ENCODE measurements at regions not wholly inside any gene's neighbourhood (a gene's known extent, or its start where the extent isn't known, plus 50 kb on each side); places are given as distances from the start of the nearest gene placed in this dataset.

DNA sequence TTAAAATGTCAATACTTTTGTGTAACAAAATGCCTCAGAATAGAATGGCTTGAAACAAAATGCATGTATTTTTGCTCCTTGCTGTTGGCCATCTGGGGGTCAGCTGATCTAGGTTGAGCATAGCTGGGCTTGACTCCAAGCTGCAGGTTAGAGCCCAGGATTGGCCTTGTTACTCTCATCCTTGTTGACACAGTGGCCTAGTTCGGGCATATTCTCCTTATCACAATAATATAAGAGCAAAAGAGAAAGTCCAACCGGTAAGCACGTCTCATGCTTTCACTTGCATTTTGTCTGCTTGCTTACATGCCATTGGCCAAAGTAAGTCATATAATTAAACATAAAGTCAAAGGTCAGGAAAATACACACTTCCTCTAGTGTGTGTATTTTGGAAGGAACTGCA, 456.2 kb downstream of the KCNT2 start:
- TF ChIP-seq CTCF (IDR thresholded peaks at IDR 0.05 in 2 of 3, conservative IDR thresholded peaks at IDR 0.05 in 1 of 3; ENCODE audit: borderline replicate concordance in 1 of 3, insufficient read depth in 1 of 3, low read depth in 2 of 3, low read length in 2 of 3) (no peak), POLR2AphosphoS5 (IDR thresholded peaks at IDR 0.05; ENCODE audit: low read depth, low read length) (no peak), POLR2A (IDR thresholded peaks at IDR 0.05; ENCODE audit: borderline replicate concordance, extremely low read depth, insufficient read depth, insufficient read length) (no peak), EZH2 (IDR thresholded peaks at IDR 0.05) (no peak), EGR1 (IDR thresholded peaks at IDR 0.05; ENCODE audit: low read depth) (no peak), CBX3 (IDR thresholded peaks at IDR 0.05; ENCODE audit: low read depth) (no peak), TCF7L2 (IDR thresholded peaks at IDR 0.05; ENCODE audit: borderline replicate concordance, extremely low read depth, insufficient read depth, insufficient read length) (no peak), MAX (IDR thresholded peaks at IDR 0.05) (no peak), EZH2phosphoT487 (IDR thresholded peaks at IDR 0.05; ENCODE audit: borderline replicate concordance) (no peak)
- TF ChIP-seq, protein P1, sequence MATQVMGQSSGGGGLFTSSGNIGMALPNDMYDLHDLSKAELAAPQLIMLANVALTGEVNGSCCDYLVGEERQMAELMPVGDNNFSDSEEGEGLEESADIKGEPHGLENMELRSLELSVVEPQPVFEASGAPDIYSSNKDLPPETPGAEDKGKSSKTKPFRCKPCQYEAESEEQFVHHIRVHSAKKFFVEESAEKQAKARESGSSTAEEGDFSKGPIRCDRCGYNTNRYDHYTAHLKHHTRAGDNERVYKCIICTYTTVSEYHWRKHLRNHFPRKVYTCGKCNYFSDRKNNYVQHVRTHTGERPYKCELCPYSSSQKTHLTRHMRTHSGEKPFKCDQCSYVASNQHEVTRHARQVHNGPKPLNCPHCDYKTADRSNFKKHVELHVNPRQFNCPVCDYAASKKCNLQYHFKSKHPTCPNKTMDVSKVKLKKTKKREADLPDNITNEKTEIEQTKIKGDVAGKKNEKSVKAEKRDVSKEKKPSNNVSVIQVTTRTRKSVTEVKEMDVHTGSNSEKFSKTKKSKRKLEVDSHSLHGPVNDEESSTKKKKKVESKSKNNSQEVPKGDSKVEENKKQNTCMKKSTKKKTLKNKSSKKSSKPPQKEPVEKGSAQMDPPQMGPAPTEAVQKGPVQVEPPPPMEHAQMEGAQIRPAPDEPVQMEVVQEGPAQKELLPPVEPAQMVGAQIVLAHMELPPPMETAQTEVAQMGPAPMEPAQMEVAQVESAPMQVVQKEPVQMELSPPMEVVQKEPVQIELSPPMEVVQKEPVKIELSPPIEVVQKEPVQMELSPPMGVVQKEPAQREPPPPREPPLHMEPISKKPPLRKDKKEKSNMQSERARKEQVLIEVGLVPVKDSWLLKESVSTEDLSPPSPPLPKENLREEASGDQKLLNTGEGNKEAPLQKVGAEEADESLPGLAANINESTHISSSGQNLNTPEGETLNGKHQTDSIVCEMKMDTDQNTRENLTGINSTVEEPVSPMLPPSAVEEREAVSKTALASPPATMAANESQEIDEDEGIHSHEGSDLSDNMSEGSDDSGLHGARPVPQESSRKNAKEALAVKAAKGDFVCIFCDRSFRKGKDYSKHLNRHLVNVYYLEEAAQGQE (IDR thresholded peaks at IDR 0.05; ENCODE audit: low read depth): no peak

Data from HCT116 (cell line).